WTC11 (cell line): ENCODE measurements at regions not wholly inside any gene's neighbourhood (a gene's known extent, or its start where the extent isn't known, plus 50 kb on each side); places are given as distances from the start of the nearest gene placed in this dataset.
"Not testable (repeated sequence)": the region's sequence is repeated elsewhere in the genome, so short reads cannot be mapped to it uniquely, and the experiment has no call there.

Experiments used
- ATAC-seq: fragments of 200-7000 bp; cut with Tn5 transposase; 2 replicates; pipeline ENCODE4 v1.10.0; 2021; ENCODE audit warnings: mild to moderate bottlenecking, moderate library complexity
- CTCF ChIA-PET: fragments of 300-600 bp; sonication (Branson Sonifier 250); formaldehyde crosslinking; loops from one replicate; lab custom pipeline; 2021; ENCODE audit warnings: antibody characterized with exemption; lab: Charles Lee
- POLR2A ChIA-PET: fragments of 350-600 bp; sonication (Branson Sonifier 250); formaldehyde crosslinking; loops from one replicate; lab custom pipeline; 2021; ENCODE audit warnings: antibody characterized with exemption; lab: Charles Lee
- DNase-seq: peaks from one replicate; pipeline ENCODE4 v3.0.0; 2021; ENCODE audit warnings: low spot score
- H3K27ac Mint-ChIP-seq: 2 replicates; pipeline ENCODE4 v1.8.0; 2021; ENCODE audit warnings: mixed read lengths
- H3K27me3 Mint-ChIP-seq: 2 replicates; pipeline ENCODE4 v1.8.0; 2021; ENCODE audit warnings: low read depth, mild to moderate bottlenecking, moderate library complexity, mixed read lengths
- H3K36me3 Mint-ChIP-seq: 2 replicates; pipeline ENCODE4 v1.8.0; 2021; ENCODE audit warnings: mixed read lengths
- H3K4me1 Mint-ChIP-seq: 2 replicates; pipeline ENCODE4 v1.8.0; 2022; ENCODE audit warnings: mixed read lengths
- H3K4me3 Mint-ChIP-seq: 2 replicates; pipeline ENCODE4 v1.8.0; 2021; ENCODE audit warnings: mild to moderate bottlenecking, moderate library complexity, mixed read lengths
- H3K9me3 Mint-ChIP-seq: 2 replicates; pipeline ENCODE4 v1.8.0; 2021; ENCODE audit warnings: mixed read lengths

GRCh38 chr9:62730229-62731000 is 1540.6 kb downstream of the SPATA31A7 start:
- DNase-seq, H3K27me3 Mint-ChIP-seq, H3K27ac Mint-ChIP-seq, H3K4me1 Mint-ChIP-seq, H3K36me3 Mint-ChIP-seq, ATAC-seq, H3K4me3 Mint-ChIP-seq, H3K9me3 Mint-ChIP-seq, CTCF ChIA-PET, POLR2A ChIA-PET: not testable (repeated sequence)

DNA sequence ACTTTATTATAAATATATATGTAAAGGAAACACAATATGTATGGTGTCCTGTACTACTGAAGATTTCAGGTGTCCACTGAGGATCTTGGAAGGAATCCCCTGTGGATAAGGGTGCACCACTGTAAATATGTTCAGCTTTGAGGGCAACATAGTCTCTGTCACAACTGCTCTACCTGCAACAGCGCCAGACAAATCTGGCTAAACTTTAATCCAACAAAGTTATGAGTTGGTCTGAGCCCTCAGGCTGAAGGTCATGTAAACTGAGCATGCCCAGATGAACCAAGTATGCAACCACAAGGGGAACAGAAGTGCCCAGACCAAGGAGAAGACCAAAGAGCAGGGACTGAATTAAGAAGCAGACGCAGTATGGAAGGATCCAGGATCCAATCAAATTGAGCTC is 1541.2 kb downstream of the SPATA31A7 start:
- H3K27ac Mint-ChIP-seq, H3K9me3 Mint-ChIP-seq, CTCF ChIA-PET, DNase-seq, H3K4me1 Mint-ChIP-seq, ATAC-seq, H3K36me3 Mint-ChIP-seq, H3K27me3 Mint-ChIP-seq, H3K4me3 Mint-ChIP-seq, POLR2A ChIA-PET: not testable (repeated sequence)

DNA sequence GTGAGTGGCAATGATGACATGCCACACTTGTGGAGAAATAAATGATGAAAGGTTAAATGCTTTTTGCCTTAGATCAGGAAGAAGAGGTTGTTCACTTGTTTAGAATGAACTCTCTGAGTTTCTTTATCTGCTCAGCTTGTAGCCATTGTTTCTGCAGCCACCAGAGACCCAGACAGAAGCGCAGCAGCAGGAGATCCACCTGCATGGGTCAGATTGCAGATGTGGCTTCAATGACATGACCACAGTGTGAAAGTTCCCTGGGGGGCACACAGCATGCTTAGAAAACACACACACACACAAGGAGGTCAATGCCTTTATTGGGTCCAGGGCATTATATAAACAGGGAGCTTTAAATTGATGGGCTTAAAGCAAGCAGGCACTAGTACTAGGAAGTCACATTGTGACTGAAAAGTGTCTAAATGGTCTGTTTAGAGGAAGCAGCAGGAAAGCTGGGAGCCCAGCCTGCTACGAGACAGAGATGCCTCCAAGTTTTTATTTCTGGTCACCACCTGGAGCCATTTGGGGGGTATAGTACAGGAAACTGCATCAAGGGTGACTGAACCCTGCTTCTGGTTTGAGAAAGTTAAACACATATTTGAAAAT is 1547.3 kb downstream of the SPATA31A7 start:
- peak; percentile 75 for ATAC-seq
- POLR2A ChIA-PET, H3K4me1 Mint-ChIP-seq, DNase-seq, H3K4me3 Mint-ChIP-seq, H3K36me3 Mint-ChIP-seq, H3K9me3 Mint-ChIP-seq, H3K27me3 Mint-ChIP-seq, H3K27ac Mint-ChIP-seq, CTCF ChIA-PET: not testable (repeated sequence)

DNA sequence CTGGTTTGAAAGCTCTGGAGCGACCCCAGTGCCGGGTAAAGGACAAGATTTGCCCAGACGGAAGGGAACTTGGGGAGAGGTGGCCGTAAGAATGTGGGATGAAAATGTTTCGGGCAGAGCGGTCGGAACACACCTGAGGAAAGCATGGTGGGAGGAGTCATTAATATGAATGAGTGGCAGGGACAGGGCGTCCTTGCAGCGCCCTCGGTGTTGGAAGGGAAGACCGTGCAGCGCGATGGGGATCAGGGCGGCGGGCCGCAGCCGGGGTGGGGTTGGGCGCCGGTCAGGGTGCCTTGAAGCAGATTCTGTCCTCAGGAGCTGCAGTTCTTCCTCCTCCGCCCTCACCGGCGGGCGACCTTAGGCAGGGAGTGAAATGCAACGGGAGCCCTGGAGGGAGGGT is 1548.1 kb downstream of the SPATA31A7 start:
- H3K4me1 Mint-ChIP-seq, H3K9me3 Mint-ChIP-seq, POLR2A ChIA-PET, CTCF ChIA-PET, H3K27me3 Mint-ChIP-seq, H3K36me3 Mint-ChIP-seq, H3K27ac Mint-ChIP-seq: not testable (repeated sequence)
- peak; percentile 78 for ATAC-seq
- peak; percentile 8 for DNase-seq
- peak overlapping the region; percentile 51 for H3K4me3 Mint-ChIP-seq

DNA sequence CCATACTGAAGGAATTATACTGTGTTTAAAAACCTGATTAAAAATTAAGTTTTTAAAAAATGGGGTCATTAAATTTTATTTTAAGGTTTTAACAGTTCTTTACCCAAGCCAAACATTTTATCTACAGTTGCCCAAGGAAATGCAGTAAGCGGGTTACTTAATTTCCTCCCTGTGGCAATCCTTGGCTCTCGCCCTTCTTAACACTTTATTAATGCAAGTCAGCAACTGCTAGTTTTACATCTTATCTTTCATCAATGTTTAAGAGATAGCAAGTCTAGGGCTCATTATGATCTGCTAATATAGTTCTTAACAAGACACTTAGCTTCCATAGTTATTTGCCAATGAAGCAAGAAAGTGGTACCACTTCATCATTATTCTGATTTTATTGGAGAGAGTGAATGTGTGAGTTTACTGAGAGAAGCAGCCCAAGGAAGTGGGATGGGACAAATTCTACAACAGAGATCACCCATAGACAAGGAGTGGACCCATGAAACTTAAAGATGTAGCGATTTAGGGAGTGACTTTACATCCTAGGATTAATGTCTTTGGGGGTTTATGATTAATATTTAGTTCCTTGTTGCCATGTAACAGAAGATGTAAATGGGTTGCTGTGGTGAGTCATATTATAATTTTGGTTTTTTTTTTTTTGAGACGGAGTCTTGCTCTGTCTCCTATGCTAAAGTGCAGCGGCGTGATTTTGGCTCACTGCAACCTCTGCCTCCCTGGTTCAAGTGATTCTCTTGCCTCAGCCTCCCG is 1556.1 kb downstream of the SPATA31A7 start:
- POLR2A ChIA-PET, H3K27me3 Mint-ChIP-seq, H3K36me3 Mint-ChIP-seq, H3K27ac Mint-ChIP-seq, H3K4me1 Mint-ChIP-seq, CTCF ChIA-PET, ATAC-seq, H3K9me3 Mint-ChIP-seq, DNase-seq, H3K4me3 Mint-ChIP-seq: not testable (repeated sequence)
